Panc1 (cell line): ENCODE measurements at regions not wholly inside any gene's neighbourhood (a gene's known extent, or its start where the extent isn't known, plus 50 kb on each side); places are given as distances from the start of the nearest gene placed in this dataset.
"Not testable (repeated sequence)": the region's sequence is repeated elsewhere in the genome, so short reads cannot be mapped to it uniquely, and the experiment has no call there.

Experiments used
- CTCF ChIP-seq: fragments of 450-650 bp; IDR thresholded peaks from 2 replicates; pipeline ENCODE4 v1.5.1; 2017; ENCODE audit warnings: mild to moderate bottlenecking
- TCF7L2 ChIP-seq: IDR thresholded peaks from 2 replicates; pipeline ENCODE4 v1.6.1; 2011; ENCODE audit warnings: mild to moderate bottlenecking, low read depth, low read length, inconsistent platforms

- not testable (repeated sequence) for TF ChIP-seq CTCF, TCF7L2
Measured at GRCh38 chr7:85891900-85892299, 705.0 kb upstream of the SEMA3D start.
